ENCODE measurements at regions not wholly inside any gene's neighbourhood (a gene's known extent, or its start where the extent isn't known, plus 50 kb on each side); places are given as distances from the start of the nearest gene placed in this dataset.
A peak's percentile ranks its signal among the peaks of the same experiment; 100 is the strongest.
"Not testable (repeated sequence)": the region's sequence is repeated elsewhere in the genome, so short reads cannot be mapped to it uniquely, and the experiment has no call there.

DNA sequence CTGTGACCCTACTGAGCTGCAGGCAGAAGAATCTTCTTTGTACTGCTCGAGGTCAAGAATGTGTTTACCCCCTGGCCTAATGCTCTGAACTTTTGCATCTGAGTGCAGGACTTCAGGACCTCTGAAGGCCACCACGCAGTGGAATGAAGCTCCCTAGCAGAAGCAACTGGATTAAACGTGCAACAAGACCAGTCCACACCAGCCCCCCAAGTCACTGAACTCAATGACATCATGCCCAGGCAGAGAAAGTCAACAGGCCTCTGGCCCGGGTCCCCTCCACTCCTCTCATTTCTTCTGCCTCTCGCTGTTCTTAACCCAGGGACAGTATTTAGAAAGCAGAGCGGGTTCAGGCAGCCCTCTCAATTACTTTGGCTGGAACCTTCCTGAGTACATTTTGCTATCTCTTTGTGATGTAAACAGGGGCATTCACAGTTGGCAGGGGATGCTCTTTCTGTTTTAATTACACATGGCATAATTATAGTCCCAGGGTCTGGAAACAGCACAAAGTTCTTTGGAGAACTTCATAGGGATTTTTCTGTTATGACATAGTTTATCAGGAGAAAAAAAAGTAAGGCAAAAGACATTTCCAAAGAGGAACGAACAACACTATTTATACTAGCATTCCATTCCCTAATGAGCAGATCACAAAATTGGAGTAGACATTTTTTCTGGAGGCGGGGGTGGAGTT is 108.2 kb upstream of the SPATA31D4 start:
- H3K4me1 ChIP-seq (replicated peaks in 1 of 2), result peaks cover 27 to 38% of the 10 kb centered on the region in 2 donors
- peak in 5 of 8 experiments; percentile 29 to 59 (median 48) for ATAC-seq (replicated peaks in 6 of 8)
- H3K27ac ChIP-seq, result no peak overlapping the region
- in situ Hi-C loops (cut with MboI; ENCODE audit: low pct_unique_long_range_greater_than_20kb in 2 of 9, low sequenced_read_pairs in 9 of 9, unreplicated experiment in 9 of 9), result no loop called here
- WGBS, 10 experiments, result 0 to 54% (median 30%) methylated on average over 1 to 6 of the region's 8 CpGs; no CpG with 5 or more reads in 1 of the 10 experiments
- H3K4me3 ChIP-seq, result no peak overlapping the region

DNA sequence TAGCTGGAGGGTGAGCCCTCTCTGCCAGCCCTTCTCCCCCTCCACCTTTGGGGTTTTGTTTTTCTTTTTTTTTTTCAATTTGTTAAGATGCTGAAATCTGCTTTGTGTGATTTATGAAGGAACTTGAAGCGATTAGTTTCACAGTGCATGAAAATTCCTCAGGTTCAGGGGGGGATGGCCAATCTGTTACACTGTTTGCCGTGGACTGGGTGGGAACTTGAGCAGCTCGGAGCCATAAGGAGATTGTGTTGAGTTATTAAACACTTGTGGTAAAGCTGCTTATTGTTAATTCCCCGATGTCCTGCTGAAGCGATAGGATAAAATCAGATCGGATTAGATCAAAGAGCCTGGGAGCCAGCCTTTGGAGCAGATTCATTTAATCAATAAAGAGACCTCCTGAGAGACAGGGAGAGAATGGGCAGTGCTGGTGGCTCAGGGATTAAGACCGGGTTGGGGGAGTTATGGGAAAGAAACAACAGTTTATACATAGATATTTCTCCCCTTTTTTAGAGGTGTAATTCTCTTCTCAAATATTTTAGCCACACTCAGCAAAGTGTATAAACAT is 105.8 kb upstream of the SPATA31D4 start:
- no peak for ATAC-seq (replicated peaks in 6 of 8)
- Histone ChIP-seq H3K4me3 (no peak overlapping the region), H3K27ac (no peak overlapping the region), H3K4me1 (replicated peaks in 1 of 2) (peaks cover 27 to 46% of the 10 kb centered on the region in 2 donors)
- WGBS, 10 experiments, result 43 to 100% (median 66%) methylated on average over 1 to 7 of the region's 7 CpGs; no CpG with 5 or more reads in 1 of the 10 experiments
- in situ Hi-C loops (cut with MboI; ENCODE audit: low pct_unique_long_range_greater_than_20kb in 2 of 9, low sequenced_read_pairs in 9 of 9, unreplicated experiment in 9 of 9), result no loop called here

DNA sequence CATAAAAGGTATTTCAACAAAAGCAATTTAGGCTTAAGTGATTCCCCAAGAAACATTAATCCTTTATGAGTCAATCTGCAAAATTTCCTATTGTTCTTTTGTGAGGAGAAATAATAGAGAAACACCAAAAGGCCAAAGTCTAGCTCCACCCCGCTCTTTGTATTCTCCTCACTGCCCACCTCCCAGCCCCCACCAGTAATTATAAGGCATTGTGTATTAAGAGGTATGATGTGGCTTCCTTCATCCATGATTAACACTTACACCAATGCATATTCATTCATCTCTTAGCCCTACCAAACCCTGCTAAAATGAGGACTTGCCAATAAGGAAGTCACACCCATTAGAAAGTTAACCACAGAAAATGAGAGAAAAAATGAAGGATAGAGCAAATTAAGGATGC is 105.3 kb upstream of the SPATA31D4 start:
- in situ Hi-C loops (cut with MboI; ENCODE audit: low pct_unique_long_range_greater_than_20kb in 2 of 9, low sequenced_read_pairs in 9 of 9, unreplicated experiment in 9 of 9), result no loop called here
- Histone ChIP-seq H3K27ac (no peak overlapping the region), H3K4me3 (no peak overlapping the region), H3K4me1 (replicated peaks in 1 of 2) (peaks cover 27 to 46% of the 10 kb centered on the region in 2 donors)
- WGBS, 10 experiments, result 80 to 83% methylated on average over 1 of the region's 1 CpG; no CpG with 5 or more reads in 8 of the 10 experiments
- ATAC-seq (replicated peaks in 6 of 8), result peak in 4 of 8 experiments; percentile 24 to 44 (median 40)

- in situ Hi-C loops (cut with MboI; ENCODE audit: low pct_unique_long_range_greater_than_20kb in 2 of 9, low sequenced_read_pairs in 9 of 9, unreplicated experiment in 9 of 9), result no loop called here
- H3K27ac ChIP-seq, result no peak overlapping the region
- peak overlapping the region in 1 of 5 donors; percentile 18 for H3K4me3 ChIP-seq
- 25 to 92% (median 65%) methylated on average over 6 to 11 of the region's 11 CpGs; no CpG with 5 or more reads in 1 of the 10 experiments for WGBS, 10 experiments
- H3K4me1 ChIP-seq (replicated peaks in 1 of 2), result peaks cover 25 to 45% of the 10 kb centered on the region in 2 donors
- peak in 5 of 8 experiments; percentile 62 to 79 (median 65) for ATAC-seq (replicated peaks in 6 of 8)
Measured at GRCh38 chr9:81823672-81824554, 104.3 kb upstream of the SPATA31D4 start.

GRCh38 chr9:81824802-81825730 is 103.2 kb upstream of the SPATA31D4 start:
- Histone ChIP-seq H3K4me1 (replicated peaks in 1 of 2) (peaks cover 19 to 35% of the 10 kb centered on the region in 2 donors), H3K4me3 (no peak overlapping the region), H3K27ac (no peak overlapping the region)
- in situ Hi-C loops (cut with MboI; ENCODE audit: low pct_unique_long_range_greater_than_20kb in 2 of 9, low sequenced_read_pairs in 9 of 9, unreplicated experiment in 9 of 9), result loop anchor here in 1 of 9 experiments (25.0 kb wide), 1 partner anchor 113 kb away; no protein-coding TSS in a partner anchor
- peak in 4 of 8 experiments; percentile 34 to 57 (median 36) for ATAC-seq (replicated peaks in 6 of 8)
- 70 to 100% (median 81%) methylated on average over 1 to 7 of the region's 8 CpGs; no CpG with 5 or more reads in 1 of the 10 experiments for whole genome bisulfite sequencing, 10 experiments

DNA sequence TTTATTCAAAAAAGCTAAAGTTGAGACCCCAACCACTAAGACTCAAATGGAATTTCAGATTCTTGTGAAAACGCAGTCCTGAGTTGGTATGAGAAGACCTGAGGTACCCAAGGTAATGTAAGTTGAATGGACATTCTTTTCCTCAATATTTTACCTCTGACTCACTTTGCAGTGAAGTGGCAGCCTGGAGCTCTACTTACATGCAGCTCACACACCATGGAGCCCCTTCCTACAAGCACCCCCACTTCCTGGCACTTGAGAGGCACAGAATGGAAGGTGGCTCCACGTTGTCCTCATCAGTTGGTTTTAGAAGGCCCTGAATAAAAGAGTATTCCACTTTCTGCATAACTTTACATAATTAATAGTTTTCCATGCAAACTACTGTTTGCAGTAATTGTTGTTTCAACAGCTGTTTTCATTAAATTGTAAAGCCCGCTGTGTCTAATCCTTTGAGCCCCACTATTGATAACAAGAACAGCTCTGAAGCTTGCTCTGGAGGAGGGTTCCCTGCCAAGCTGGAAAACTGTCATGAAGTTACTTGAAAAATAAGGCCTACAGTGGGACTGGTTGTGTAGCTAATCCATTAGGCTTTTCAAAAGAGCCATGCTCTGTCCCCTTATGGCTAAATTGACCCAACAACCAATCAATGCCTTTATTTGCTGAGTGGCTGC is 102.2 kb upstream of the SPATA31D4 start:
- in situ Hi-C loops (cut with MboI; ENCODE audit: low pct_unique_long_range_greater_than_20kb in 2 of 9, low sequenced_read_pairs in 9 of 9, unreplicated experiment in 9 of 9), result loop anchor here in 1 of 9 experiments (25.0 kb wide), 1 partner anchor 114 kb away; no protein-coding TSS in a partner anchor
- no peak for ATAC-seq (replicated peaks in 6 of 8)
- Histone ChIP-seq H3K4me1 (replicated peaks in 1 of 2) (peaks cover 16 to 32% of the 10 kb centered on the region in 2 donors), H3K27ac (no peak overlapping the region), H3K4me3 (no peak overlapping the region)
- WGBS, 10 experiments, result 44 to 100% (median 85%) methylated on average over 1 to 3 of the region's 3 CpGs; no CpG with 5 or more reads in 1 of the 10 experiments

- in situ Hi-C loops (cut with MboI; ENCODE audit: low pct_unique_long_range_greater_than_20kb in 2 of 9, low sequenced_read_pairs in 9 of 9, unreplicated experiment in 9 of 9), result loop anchor here in 1 of 9 experiments (25.0 kb wide), 1 partner anchor 114 kb away; no protein-coding TSS in a partner anchor
- 0 to 100% (median 59%) methylated on average over 1 to 14 of the region's 15 CpGs; no CpG with 5 or more reads in 1 of the 10 experiments for WGBS, 10 experiments
- Histone ChIP-seq H3K4me1 (replicated peaks in 1 of 2) (peaks cover 16 to 32% of the 10 kb centered on the region in 2 donors), H3K4me3 (no peak overlapping the region), H3K27ac (no peak overlapping the region)
- ATAC-seq (replicated peaks in 6 of 8), result peak in 1 of 8 experiments; percentile 25
Measured at GRCh38 chr9:81826517-81826906, 101.7 kb upstream of the SPATA31D4 start.

- no peak overlapping the region for H3K27ac ChIP-seq
- H3K4me1 ChIP-seq (replicated peaks in 1 of 2), result peaks cover 10 to 25% of the 10 kb centered on the region in 2 donors
- H3K4me3 ChIP-seq, result no peak overlapping the region
- in situ Hi-C loops (cut with MboI; ENCODE audit: low pct_unique_long_range_greater_than_20kb in 2 of 9, low sequenced_read_pairs in 9 of 9, unreplicated experiment in 9 of 9), result loop anchor here in 1 of 9 experiments (25.0 kb wide), 1 partner anchor 115 kb away; no protein-coding TSS in a partner anchor
- 0 to 84% (median 74%) methylated on average over 1 to 5 of the region's 5 CpGs; no CpG with 5 or more reads in 3 of the 10 experiments for WGBS, 10 experiments
- no peak for ATAC-seq (replicated peaks in 6 of 8)
Measured at GRCh38 chr9:81827616-81828296, 100.5 kb upstream of the SPATA31D4 start.

- no peak overlapping the region for H3K4me3 ChIP-seq
- no peak overlapping the region for H3K27ac ChIP-seq
- H3K4me1 ChIP-seq (replicated peaks in 1 of 2), result peaks cover 0 to 12% of the 10 kb centered on the region in 2 donors
- peak in 3 of 8 experiments; percentile 25 to 60 (median 42) for ATAC-seq (replicated peaks in 6 of 8)
- in situ Hi-C loops (cut with MboI; ENCODE audit: low pct_unique_long_range_greater_than_20kb in 2 of 9, low sequenced_read_pairs in 9 of 9, unreplicated experiment in 9 of 9), result loop anchor here in 1 of 9 experiments (25.0 kb wide), 1 partner anchor 117 kb away; no protein-coding TSS in a partner anchor
- 33 to 71% (median 61%) methylated on average over 1 to 5 of the region's 5 CpGs for WGBS, 10 experiments
Measured at GRCh38 chr9:81829195-81829882, 98.9 kb upstream of the SPATA31D4 start.

- in situ Hi-C loops (cut with MboI; ENCODE audit: low pct_unique_long_range_greater_than_20kb in 2 of 9, low sequenced_read_pairs in 9 of 9, unreplicated experiment in 9 of 9), result loop anchor here in 1 of 9 experiments (25.0 kb wide), 1 partner anchor 118 kb away; no protein-coding TSS in a partner anchor
- WGBS, 10 experiments, result 85 to 100% (median 90%) methylated on average over 2 to 8 of the region's 8 CpGs; no CpG with 5 or more reads in 5 of the 10 experiments
- ATAC-seq (replicated peaks in 6 of 8); H3K27ac ChIP-seq; H3K4me3 ChIP-seq; H3K4me1 ChIP-seq (replicated peaks in 1 of 2): not testable (repeated sequence)
Measured at GRCh38 chr9:81830431-81830830, 97.8 kb upstream of the SPATA31D4 start.
